ENCODE measurements at regions not wholly inside any gene's neighbourhood (a gene's known extent, or its start where the extent isn't known, plus 50 kb on each side); places are given as distances from the start of the nearest gene placed in this dataset.

GRCh38 chr17:65364438-65364837, 197.0 kb downstream of the AXIN2 start:
- no peak for TF ChIP-seq CTCF (IDR thresholded peaks at IDR 0.05; ENCODE audit: low read depth, low read length)
- TF ChIP-seq POLR2A (IDR thresholded peaks at IDR 0.05; ENCODE audit: extremely low read depth, insufficient read length), result no peak

Data from NB4 (cell line).